Trophoblast cell (in vitro differentiated cells and primary cell): ENCODE measurements at regions not wholly inside any gene's neighbourhood (a gene's known extent, or its start where the extent isn't known, plus 50 kb on each side); places are given as distances from the start of the nearest gene placed in this dataset.

Experiments used
- DNase-seq, 2 donors: peaks; one replicate each; pipeline ENCODE4 v3.0.0-alpha.2; 2016
- H2AFZ ChIP-seq: 2 replicates; pipeline ENCODE4 v1.6.1; 2013; ENCODE audit warnings: low read length, moderate library complexity, mild to moderate bottlenecking; ENCODE audit not compliant: insufficient read depth, poor library complexity
- H2AK5ac ChIP-seq: 2 replicates; pipeline ENCODE4 v1.6.1; 2013; ENCODE audit warnings: mild to moderate bottlenecking, low read length
- H2BK120ac ChIP-seq: 2 replicates; pipeline ENCODE4 v1.6.1; 2013; ENCODE audit warnings: low read length, mild to moderate bottlenecking, moderate library complexity; ENCODE audit not compliant: insufficient read depth, poor library complexity
- H2BK12ac ChIP-seq: 2 replicates; pipeline ENCODE4 v1.6.1; 2013; ENCODE audit warnings: mild to moderate bottlenecking, low read length, moderate library complexity
- H2BK5ac ChIP-seq: 2 replicates; pipeline ENCODE4 v1.6.1; 2013; ENCODE audit warnings: low read length, low read depth, moderate library complexity, mild to moderate bottlenecking; ENCODE audit not compliant: poor library complexity
- H3K14ac ChIP-seq: 2 replicates; pipeline ENCODE4 v1.6.1; 2013; ENCODE audit warnings: mild to moderate bottlenecking, low read length
- H3K18ac ChIP-seq: 2 replicates; pipeline ENCODE4 v1.6.1; 2013; ENCODE audit warnings: mild to moderate bottlenecking, low read length
- H3K23ac ChIP-seq: 2 replicates; pipeline ENCODE4 v1.6.1; 2013; ENCODE audit warnings: low read length
- H3K27ac ChIP-seq: 2 replicates; pipeline ENCODE4 v1.5.1; 2013; ENCODE audit warnings: low read depth, mild to moderate bottlenecking, inconsistent platforms, low read length, moderate library complexity
- H3K27me3 ChIP-seq: 2 replicates; pipeline ENCODE4 v1.6.1; 2013; ENCODE audit warnings: inconsistent platforms, mild to moderate bottlenecking, low read length, moderate library complexity; ENCODE audit not compliant: insufficient read depth
- H3K36me3 ChIP-seq, 2 experiments: 1 replicate in 1 of 2; 2 replicates in 1 of 2; pipeline ENCODE4 v1.6.1; 2013; ENCODE audit warnings: low read length in 2 of 2, mild to moderate bottlenecking in 2 of 2, moderate library complexity in 1 of 2; ENCODE audit not compliant: insufficient read depth in 2 of 2, control insufficient read depth in 1 of 2
- H3K4ac ChIP-seq: 2 replicates; pipeline ENCODE4 v1.6.1; 2013; ENCODE audit warnings: low read depth, mild to moderate bottlenecking, low read length, moderate library complexity
- H3K4me1 ChIP-seq, 2 experiments: 1 replicate in 1 of 2; 2 replicates in 1 of 2; pipeline ENCODE4 v1.6.1; 2013; ENCODE audit warnings: low read length in 2 of 2, mild to moderate bottlenecking in 2 of 2, moderate library complexity in 1 of 2; ENCODE audit not compliant: insufficient read depth in 2 of 2, control insufficient read depth in 1 of 2
- H3K4me2 ChIP-seq: 2 replicates; pipeline ENCODE4 v1.6.1; 2013; ENCODE audit warnings: inconsistent platforms, mild to moderate bottlenecking, low read length, moderate library complexity
- H3K4me3 ChIP-seq: 2 replicates; pipeline ENCODE4 v1.5.1; 2013; ENCODE audit warnings: mild to moderate bottlenecking, low read depth, low read length, inconsistent platforms
- H3K79me1 ChIP-seq: one replicate; pipeline ENCODE4 v1.6.1; 2013; ENCODE audit warnings: low read length
- H3K79me2 ChIP-seq: 2 replicates; pipeline ENCODE4 v1.6.1; 2013; ENCODE audit warnings: low read length, mild to moderate bottlenecking; ENCODE audit not compliant: control insufficient read depth, insufficient read depth, poor library complexity
- H3K9ac ChIP-seq: 2 replicates; pipeline ENCODE4 v1.6.1; 2013; ENCODE audit warnings: mild to moderate bottlenecking, low read length
- H3K9me3 ChIP-seq: 2 replicates; pipeline ENCODE4 v1.6.1; 2013; ENCODE audit warnings: low read depth, mild to moderate bottlenecking, control low read depth, inconsistent platforms, low read length; ENCODE audit not compliant: insufficient read depth
- H4K12ac ChIP-seq: 2 replicates; pipeline ENCODE4 v1.6.1; 2013; ENCODE audit warnings: low read depth, mild to moderate bottlenecking, low read length, moderate library complexity
- H4K8ac ChIP-seq: 2 replicates; pipeline ENCODE4 v1.6.1; 2013; ENCODE audit warnings: low read depth, mild to moderate bottlenecking, low read length, moderate library complexity
- H4K91ac ChIP-seq: one replicate; pipeline ENCODE4 v1.6.1; 2013; ENCODE audit warnings: low read depth, mild to moderate bottlenecking, low read length, moderate library complexity
- WGBS: extraction: QIAGEN DNeasy Blood & Tissue Kit; methylation state at CpG from one replicate; pipeline ENCODE4 v1.1.7; 2013; ENCODE audit warnings: missing lambda C conversion rate; ENCODE audit not compliant: insufficient read length, insufficient coverage; ENCODE audit errors: extremely low coverage; 5-methylcytosine and 5-hydroxymethylcytosine counted together

DNA sequence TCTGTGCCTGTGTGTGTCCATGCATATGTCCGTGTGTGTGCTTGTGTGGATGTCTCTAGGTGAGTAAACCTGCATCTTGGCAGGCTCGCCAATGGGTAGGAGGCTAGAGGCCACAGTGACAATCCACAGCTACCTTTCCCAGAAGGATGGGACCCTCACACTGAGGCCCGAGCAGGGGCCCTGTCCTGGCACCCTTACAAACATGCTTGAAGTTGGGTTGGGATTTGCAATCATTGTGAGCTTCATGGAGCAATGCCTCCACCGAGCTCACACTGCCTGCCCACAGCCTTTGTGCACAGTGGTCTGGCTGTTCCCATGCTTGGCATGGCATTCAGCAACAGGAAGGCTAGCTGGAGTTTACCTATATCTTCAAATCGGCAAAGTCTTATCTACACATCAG lies 311.1 kb upstream of the IRX1 start:
- Histone ChIP-seq H4K8ac (no peak overlapping the region), H3K9ac (no peak overlapping the region), H2BK12ac (no peak overlapping the region), H3K27ac (no peak overlapping the region), H3K79me1 (no peaks in the 10 kb centered on the region), H3K36me3 (no peaks in the 10 kb centered on the region), H3K4ac (no peak overlapping the region), H3K4me1 (no peaks in the 10 kb centered on the region), H3K27me3 (no peaks in the 10 kb centered on the region), H3K9me3 (peaks cover 7% of the 10 kb centered on the region), H3K23ac (no peak overlapping the region), H3K14ac (no peak overlapping the region), H2AK5ac (no peak overlapping the region), H4K91ac (no peak overlapping the region), H2BK120ac (no peak overlapping the region), H3K4me3 (no peak overlapping the region), H3K18ac (no peak overlapping the region), H3K4me2 (no peak overlapping the region), H3K79me2 (no peaks in the 10 kb centered on the region), H4K12ac (no peak overlapping the region), H2AFZ (no peak overlapping the region), H2BK5ac (no peak overlapping the region)
- WGBS = no CpG with 5 or more reads among the region's 5 CpGs
- DNase-seq = no peak

- Histone ChIP-seq H4K91ac (no peak overlapping the region), H2BK12ac (no peak overlapping the region), H3K27ac (no peak overlapping the region), H3K27me3 (no peaks in the 10 kb centered on the region), H3K4me2 (no peak overlapping the region), H2BK120ac (no peak overlapping the region), H3K79me1 (no peaks in the 10 kb centered on the region), H3K36me3 (no peaks in the 10 kb centered on the region), H3K4me1 (no peaks in the 10 kb centered on the region), H3K79me2 (no peaks in the 10 kb centered on the region), H3K14ac (no peak overlapping the region), H4K8ac (no peak overlapping the region), H2AFZ (no peak overlapping the region), H4K12ac (no peak overlapping the region), H3K9ac (no peak overlapping the region), H3K4ac (no peak overlapping the region), H3K23ac (no peak overlapping the region), H3K4me3 (no peak overlapping the region), H3K18ac (no peak overlapping the region), H2AK5ac (no peak overlapping the region), H2BK5ac (no peak overlapping the region), H3K9me3 (peaks cover 7% of the 10 kb centered on the region)
- DNase-seq = no peak
- no CpG with 5 or more reads among the region's 20 CpGs for WGBS
Measured at GRCh38 chr5:3282841-3283240, 312.8 kb upstream of the IRX1 start.

DNA sequence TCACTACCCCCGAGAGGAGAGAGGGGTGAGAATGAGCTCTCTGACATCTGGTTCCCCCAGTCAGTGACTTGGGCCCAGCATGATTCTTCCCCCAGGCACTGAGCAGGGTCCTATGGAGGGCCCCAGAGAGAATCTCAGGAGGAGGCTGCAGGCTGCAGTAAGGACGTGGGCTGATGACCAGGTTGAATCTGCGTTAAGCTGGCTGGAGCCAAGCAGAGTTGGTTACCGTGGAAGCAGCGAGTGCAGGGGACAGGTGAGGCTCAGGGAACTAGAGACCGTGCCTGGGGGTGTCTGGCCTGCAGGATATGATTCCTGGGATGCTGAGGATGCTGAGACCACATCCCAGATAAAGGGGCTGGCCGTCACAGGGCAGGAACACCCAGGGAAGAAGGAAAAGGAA lies 314.3 kb upstream of the IRX1 start:
- Histone ChIP-seq H3K36me3 (no peaks in the 10 kb centered on the region), H4K91ac (no peak overlapping the region), H3K18ac (no peak overlapping the region), H3K9ac (no peak overlapping the region), H3K79me1 (no peaks in the 10 kb centered on the region), H3K27me3 (no peaks in the 10 kb centered on the region), H3K9me3 (peaks cover 7% of the 10 kb centered on the region), H3K4me1 (no peaks in the 10 kb centered on the region), H2AK5ac (no peak overlapping the region), H2BK120ac (no peak overlapping the region), H4K8ac (no peak overlapping the region), H3K4me2 (no peak overlapping the region), H3K14ac (no peak overlapping the region), H2AFZ (no peak overlapping the region), H3K79me2 (no peaks in the 10 kb centered on the region), H2BK5ac (no peak overlapping the region), H3K4me3 (no peak overlapping the region), H4K12ac (no peak overlapping the region), H3K23ac (no peak overlapping the region), H2BK12ac (no peak overlapping the region), H3K27ac (no peak overlapping the region), H3K4ac (no peak overlapping the region)
- no CpG with 5 or more reads among the region's 7 CpGs for WGBS
- no peak for DNase-seq

GRCh38 chr5:3278643-3279042 lies 317.0 kb upstream of the IRX1 start:
- WGBS = no CpG with 5 or more reads among the region's 1 CpG
- H3K18ac ChIP-seq = no peak overlapping the region
- H3K4me1 ChIP-seq = no peaks in the 10 kb centered on the region
- no peak overlapping the region for H3K4ac ChIP-seq
- no peak overlapping the region for H4K91ac ChIP-seq
- no peak overlapping the region for H3K23ac ChIP-seq
- DNase-seq = no peak
- no peak overlapping the region for H3K14ac ChIP-seq
- H4K8ac ChIP-seq = no peak overlapping the region
- no peaks in the 10 kb centered on the region for H3K36me3 ChIP-seq
- no peak overlapping the region for H3K4me2 ChIP-seq
- no peak overlapping the region for H3K27ac ChIP-seq
- no peaks in the 10 kb centered on the region for H3K79me2 ChIP-seq
- no peak overlapping the region for H2BK5ac ChIP-seq
- peaks cover 9% of the 10 kb centered on the region for H3K9me3 ChIP-seq
- H3K79me1 ChIP-seq = no peaks in the 10 kb centered on the region
- no peak overlapping the region for H4K12ac ChIP-seq
- H2BK12ac ChIP-seq = no peak overlapping the region
- H3K27me3 ChIP-seq = no peaks in the 10 kb centered on the region
- no peak overlapping the region for H2AFZ ChIP-seq
- no peak overlapping the region for H2AK5ac ChIP-seq
- no peak overlapping the region for H3K9ac ChIP-seq
- H3K4me3 ChIP-seq = no peak overlapping the region
- H2BK120ac ChIP-seq = no peak overlapping the region
